D721Med (cell line): ENCODE measurements at regions not wholly inside any gene's neighbourhood (a gene's known extent, or its start where the extent isn't known, plus 50 kb on each side); places are given as distances from the start of the nearest gene placed in this dataset.

Experiments used
- DNase-seq: peaks from one replicate; pipeline ENCODE4 v3.0.0; 2011; ENCODE audit warnings: low spot score; ENCODE audit not compliant: insufficient read length
- FAIRE-seq: peaks from 2 replicates; lab custom pipeline; 2011; peaks lifted over from hg19 to GRCh38; lab: Jason Lieb, UNC
- CTCF ChIP-seq: IDR thresholded peaks from 2 replicates; pipeline ENCODE4 v1.5.1; 2012; ENCODE audit warnings: mild to moderate bottlenecking, control low read depth; ENCODE audit not compliant: insufficient read depth; ENCODE audit errors: missing control alignments

- FAIRE-seq (no peak), DNase-seq (no peak)
- no peak for TF ChIP-seq CTCF
Observed at GRCh38 chr2:34305587-34305986, 706.5 kb upstream of the FAM98A start.

- no peak for DNase-seq
- FAIRE-seq, result no peak
- no peak for TF ChIP-seq CTCF
Observed at GRCh38 chr2:34294961-34295360, 695.9 kb upstream of the FAM98A start.

- DNase-seq (no peak), FAIRE-seq (no peak)
- no peak for TF ChIP-seq CTCF
Observed at GRCh38 chr2:34291076-34291475, 692.0 kb upstream of the FAM98A start.

- FAIRE-seq, result no peak
- DNase-seq, result no peak
- TF ChIP-seq CTCF, result no peak
Observed at GRCh38 chr2:34288016-34288415, 688.9 kb upstream of the FAM98A start.

- no peak for DNase-seq
- FAIRE-seq, result no peak
- no peak for TF ChIP-seq CTCF
Observed at GRCh38 chr2:34280606-34281005, 681.5 kb upstream of the FAM98A start.

GRCh38 chr2:34266908-34267697 is 668.0 kb upstream of the FAM98A start:
- no peak for DNase-seq
- no peak for FAIRE-seq
- TF ChIP-seq CTCF, result no peak

GRCh38 chr2:34261701-34262100 is 662.6 kb upstream of the FAM98A start:
- TF ChIP-seq CTCF, result no peak
- DNase-seq (no peak), FAIRE-seq (no peak)
